HFF-Myc (cell line): ENCODE measurements at regions not wholly inside any gene's neighbourhood (a gene's known extent, or its start where the extent isn't known, plus 50 kb on each side); places are given as distances from the start of the nearest gene placed in this dataset.

Experiments
- DNase-seq: peaks from one replicate; pipeline ENCODE4 v3.0.0-alpha.2; 2011; ENCODE audit warnings: low read depth; ENCODE audit errors: extremely low read depth
- H3K4me3 ChIP-seq: replicated peaks from 2 replicates; pipeline ENCODE4 v1.5.1; 2011; ENCODE audit warnings: low read depth, mild to moderate bottlenecking, control low read depth, low read length
- CTCF ChIP-seq: IDR thresholded peaks from 2 replicates; pipeline ENCODE4 v1.5.1; 2012; ENCODE audit warnings: mild to moderate bottlenecking, low read depth, low read length, control low read depth; ENCODE audit errors: missing control alignments

GRCh38 chr3:13136426-13136825 is 63.2 kb upstream of the IQSEC1 start:
- DNase-seq = no peak
- no peak for TF ChIP-seq CTCF
- no peak overlapping the region for H3K4me3 ChIP-seq

- no peak for DNase-seq
- TF ChIP-seq CTCF = no peak
- H3K4me3 ChIP-seq = no peak overlapping the region
Measured at GRCh38 chr3:13135811-13136321, 62.6 kb upstream of the IQSEC1 start.

- no peak for DNase-seq
- no peak for TF ChIP-seq CTCF
Measured at GRCh38 chr3:13135251-13135810, 62.1 kb upstream of the IQSEC1 start.

GRCh38 chr3:13134879-13135206 is 61.6 kb upstream of the IQSEC1 start:
- DNase-seq = no peak
- H3K4me3 ChIP-seq = no peak overlapping the region
- no peak for TF ChIP-seq CTCF

More at GRCh38 chr3:13135251-13135810, 62.1 kb upstream of the IQSEC1 start:
- H3K4me3 ChIP-seq = no peak overlapping the region

GRCh38 chr3:13134166-13134878 is 61.1 kb upstream of the IQSEC1 start:
- DNase-seq = no peak
- no peak for TF ChIP-seq CTCF
- H3K4me3 ChIP-seq = no peak overlapping the region

GRCh38 chr3:13133471-13133981 is 60.3 kb upstream of the IQSEC1 start:
- TF ChIP-seq CTCF = no peak
- no peak for DNase-seq
- no peak overlapping the region for H3K4me3 ChIP-seq
